ENCODE measurements at regions not wholly inside any gene's neighbourhood (a gene's known extent, or its start where the extent isn't known, plus 50 kb on each side); places are given as distances from the start of the nearest gene placed in this dataset.

- Histone ChIP-seq H4K20me1 (ENCODE audit: control insufficient read depth, extremely low read depth, insufficient read depth, low read length) (no peaks in the 10 kb centered on the region), H3K79me2 (ENCODE audit: control insufficient read depth, insufficient read depth, low read length) (no peaks in the 10 kb centered on the region), H3K4me3 (replicated peaks in 1 of 4; ENCODE audit: control extremely low read depth in 1 of 4, insufficient read depth in 1 of 4, low read depth in 3 of 4, low read length in 4 of 4) (no peak overlapping the region), H3K9ac (ENCODE audit: insufficient read depth, low read length) (no peak overlapping the region), H3K27ac (ENCODE audit: insufficient read depth, low read length) (no peak overlapping the region), H3K4me2 (ENCODE audit: extremely low read depth, insufficient read depth, low read length) (no peak overlapping the region), H3K4me1 (ENCODE audit: control insufficient read depth, extremely low read depth, insufficient read depth, low read length) (no peaks in the 10 kb centered on the region), H2AFZ (ENCODE audit: low read length) (no peak overlapping the region), H3K36me3 (ENCODE audit: control insufficient read depth, insufficient read depth, low read length) (no peaks in the 10 kb centered on the region), H3K9me3 (ENCODE audit: control insufficient read depth, insufficient read depth, low read depth, low read length) (no peaks in the 10 kb centered on the region), H3K27me3 (ENCODE audit: control insufficient read depth, insufficient read depth, low read length) (no peaks in the 10 kb centered on the region)
- TF ChIP-seq EZH2 (IDR thresholded peaks at IDR 0.05; ENCODE audit: low read length, missing control alignments) (no peak), CTCF (conservative IDR thresholded peaks at IDR 0.05 in 1 of 2, IDR thresholded peaks at IDR 0.05 in 1 of 2; ENCODE audit: low read depth in 1 of 2, low read length in 2 of 2) (no peak)
- DNase-seq (ENCODE audit: low read depth in 2 of 2), result no peak
Observed at GRCh38 chr1:168640182-168640581, 63.8 kb downstream of the XCL1 start.

GRCh38 chr1:168640836-168641235 lies 64.4 kb downstream of the XCL1 start:
- Histone ChIP-seq H3K4me1 (ENCODE audit: control insufficient read depth, extremely low read depth, insufficient read depth, low read length) (no peaks in the 10 kb centered on the region), H3K4me3 (replicated peaks in 1 of 4; ENCODE audit: control extremely low read depth in 1 of 4, insufficient read depth in 1 of 4, low read depth in 3 of 4, low read length in 4 of 4) (no peak overlapping the region), H3K27me3 (ENCODE audit: control insufficient read depth, insufficient read depth, low read length) (no peaks in the 10 kb centered on the region), H3K36me3 (ENCODE audit: control insufficient read depth, insufficient read depth, low read length) (no peaks in the 10 kb centered on the region), H3K79me2 (ENCODE audit: control insufficient read depth, insufficient read depth, low read length) (no peaks in the 10 kb centered on the region), H3K4me2 (ENCODE audit: extremely low read depth, insufficient read depth, low read length) (no peak overlapping the region), H2AFZ (ENCODE audit: low read length) (no peak overlapping the region), H4K20me1 (ENCODE audit: control insufficient read depth, extremely low read depth, insufficient read depth, low read length) (no peaks in the 10 kb centered on the region), H3K9me3 (ENCODE audit: control insufficient read depth, insufficient read depth, low read depth, low read length) (no peaks in the 10 kb centered on the region), H3K27ac (ENCODE audit: insufficient read depth, low read length) (no peak overlapping the region), H3K9ac (ENCODE audit: insufficient read depth, low read length) (no peak overlapping the region)
- TF ChIP-seq CTCF (conservative IDR thresholded peaks at IDR 0.05 in 1 of 2, IDR thresholded peaks at IDR 0.05 in 1 of 2; ENCODE audit: low read depth in 1 of 2, low read length in 2 of 2) (no peak), EZH2 (IDR thresholded peaks at IDR 0.05; ENCODE audit: low read length, missing control alignments) (no peak)
- peak in 1 of 2 donors; percentile 32 for DNase-seq (ENCODE audit: low read depth in 2 of 2)

- TF ChIP-seq EZH2 (IDR thresholded peaks at IDR 0.05; ENCODE audit: low read length, missing control alignments) (no peak), CTCF (conservative IDR thresholded peaks at IDR 0.05 in 1 of 2, IDR thresholded peaks at IDR 0.05 in 1 of 2; ENCODE audit: low read depth in 1 of 2, low read length in 2 of 2) (no peak)
- DNase-seq (ENCODE audit: low read depth in 2 of 2), result peak; percentile 24 to 100
Observed at GRCh38 chr1:168643152-168643551, 66.7 kb downstream of the XCL1 start.

More at GRCh38 chr1:168643152-168643551, 66.7 kb downstream of the XCL1 start:
- Histone ChIP-seq H3K36me3 (ENCODE audit: control insufficient read depth, insufficient read depth, low read length) (no peaks in the 10 kb centered on the region), H3K79me2 (ENCODE audit: control insufficient read depth, insufficient read depth, low read length) (no peaks in the 10 kb centered on the region), H3K9ac (ENCODE audit: insufficient read depth, low read length) (no peak overlapping the region), H3K27me3 (ENCODE audit: control insufficient read depth, insufficient read depth, low read length) (no peaks in the 10 kb centered on the region), H2AFZ (ENCODE audit: low read length) (no peak overlapping the region), H3K9me3 (ENCODE audit: control insufficient read depth, insufficient read depth, low read depth, low read length) (no peaks in the 10 kb centered on the region), H3K4me3 (replicated peaks in 1 of 4; ENCODE audit: control extremely low read depth in 1 of 4, insufficient read depth in 1 of 4, low read depth in 3 of 4, low read length in 4 of 4) (no peak overlapping the region), H3K4me2 (ENCODE audit: extremely low read depth, insufficient read depth, low read length) (no peak overlapping the region), H4K20me1 (ENCODE audit: control insufficient read depth, extremely low read depth, insufficient read depth, low read length) (no peaks in the 10 kb centered on the region), H3K27ac (ENCODE audit: insufficient read depth, low read length) (no peak overlapping the region), H3K4me1 (ENCODE audit: control insufficient read depth, extremely low read depth, insufficient read depth, low read length) (no peaks in the 10 kb centered on the region)

Measured in fibroblast of lung (primary cell).